Stimulated activated CD4-positive, alpha-beta T cell treated with anti-CD3 and anti-CD28 coated beads, Interleukin-4, amount 100 ng/mL, for 4 hours (primary cell): ENCODE measurements at regions not wholly inside any gene's neighbourhood (a gene's known extent, or its start where the extent isn't known, plus 50 kb on each side); places are given as distances from the start of the nearest gene placed in this dataset.

Experiments used
- DNase-seq, 2 experiments: peaks; one replicate each; pipeline ENCODE4 v3.0.0-alpha.2; 2020

DNA sequence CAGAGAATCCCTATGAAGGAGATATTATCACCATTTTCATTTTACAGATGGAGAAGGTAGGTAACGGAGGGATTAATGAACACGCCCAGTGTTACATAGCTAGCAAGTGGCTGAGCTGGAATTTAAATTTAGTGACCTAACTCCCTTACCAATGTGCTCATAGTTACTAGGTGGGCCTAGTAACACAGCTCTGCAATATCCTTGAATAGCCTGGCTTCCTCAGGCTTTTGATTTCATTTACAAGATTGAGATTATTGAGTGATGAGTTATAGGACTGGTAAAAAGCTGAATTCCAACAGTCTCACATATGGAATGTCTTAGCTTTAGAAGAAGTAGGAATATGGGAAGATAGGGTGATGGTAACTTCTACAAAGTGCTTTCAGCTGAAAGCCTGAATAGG lies 336.3 kb upstream of the KIF2A start:
- no peak for DNase-seq

DNA sequence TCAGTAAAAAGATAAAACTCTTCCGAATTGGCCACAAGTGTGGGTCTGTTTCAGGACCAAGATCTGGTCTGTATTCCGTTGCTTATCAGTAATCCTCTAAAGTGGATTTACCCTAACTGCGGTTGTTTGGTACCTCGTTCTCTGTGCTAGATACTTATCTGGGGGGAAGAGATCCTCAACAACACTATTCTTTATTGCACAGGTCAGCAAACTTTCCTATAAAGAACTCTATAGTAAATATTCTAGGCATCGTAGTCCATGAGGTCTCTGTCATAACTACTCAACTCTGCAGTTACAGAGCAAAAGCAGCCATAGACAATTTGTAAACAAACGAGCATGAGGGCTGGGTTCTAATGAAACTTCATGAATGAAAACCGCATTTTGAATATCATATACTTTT lies 335.8 kb upstream of the KIF2A start:
- DNase-seq: no peak

DNA sequence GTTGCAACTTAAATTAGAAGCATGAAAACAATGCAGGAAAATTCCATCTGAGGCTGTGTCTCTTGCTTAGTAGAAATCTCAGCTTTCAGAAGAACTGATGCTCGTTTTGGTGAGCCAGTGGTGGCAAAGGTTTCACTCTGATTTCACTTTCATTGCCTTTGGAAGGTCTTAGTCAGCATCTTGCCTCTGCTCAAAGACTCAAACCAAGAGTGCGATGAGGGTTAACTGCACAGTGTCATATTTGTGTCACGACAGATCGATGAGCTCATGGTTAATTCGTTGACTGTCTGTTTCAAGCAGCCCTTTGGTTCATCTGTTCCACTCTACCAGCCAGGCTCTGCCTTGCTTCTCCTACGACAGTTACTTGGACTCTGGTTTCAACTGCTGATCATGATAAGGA lies 331.3 kb upstream of the KIF2A start:
- DNase-seq: no peak

DNA sequence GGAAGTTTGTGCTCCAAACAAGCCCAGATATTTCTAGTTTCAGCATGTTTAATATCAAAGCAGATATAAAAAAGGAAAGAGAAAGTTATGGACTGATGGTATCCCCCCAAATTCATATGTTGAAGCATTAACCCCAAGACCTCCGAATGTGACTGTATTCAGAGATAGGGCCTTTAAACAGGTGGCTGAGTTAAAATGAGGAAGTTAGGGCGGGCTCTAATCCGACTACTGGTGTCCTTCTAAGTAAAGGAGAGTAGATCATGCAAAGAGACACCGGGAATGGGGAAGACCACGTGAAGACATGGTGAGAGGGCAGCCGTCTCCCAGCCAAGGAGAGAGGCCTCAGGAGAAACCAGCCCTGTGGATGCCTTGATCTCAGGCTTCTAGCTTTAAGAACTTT lies 324.1 kb upstream of the KIF2A start:
- DNase-seq: no peak

DNA sequence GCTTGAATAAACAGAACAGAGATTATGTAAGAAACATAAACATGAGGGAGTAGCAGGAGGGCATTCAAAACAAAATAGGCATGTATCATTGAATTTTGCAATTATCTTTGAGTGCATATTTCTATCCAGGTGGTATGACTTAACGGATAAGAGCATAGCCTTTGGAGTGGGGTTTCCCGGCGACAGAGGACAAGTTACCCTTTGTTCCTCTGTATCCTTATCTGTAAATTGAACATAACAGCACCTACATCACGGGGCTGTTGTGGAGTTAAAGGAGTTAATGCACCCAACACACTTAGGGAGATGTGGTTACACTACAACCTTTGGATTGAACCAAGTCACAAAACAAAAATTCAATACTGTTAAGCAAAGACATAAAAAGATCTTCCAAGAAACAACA lies 314.6 kb upstream of the KIF2A start:
- no peak for DNase-seq

DNA sequence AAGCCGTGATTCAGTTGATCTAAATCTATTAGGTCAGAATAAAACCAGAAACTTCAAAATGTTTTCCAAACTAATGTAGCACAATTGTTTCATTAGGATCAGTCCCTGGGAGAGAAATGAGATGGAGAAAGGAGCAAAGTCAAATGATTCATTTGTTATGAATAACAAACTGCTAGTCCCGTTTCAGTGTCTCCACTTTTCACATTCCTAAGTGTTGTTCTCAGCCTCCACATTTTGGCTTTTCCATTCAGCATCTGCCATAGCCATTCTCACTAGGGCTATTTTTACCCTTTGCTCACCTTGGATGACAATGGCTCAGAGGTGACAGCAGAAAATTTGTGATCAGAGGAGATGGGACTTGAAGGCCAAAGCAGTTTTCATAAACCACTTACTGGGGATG lies 314.1 kb upstream of the KIF2A start:
- no peak for DNase-seq

DNA sequence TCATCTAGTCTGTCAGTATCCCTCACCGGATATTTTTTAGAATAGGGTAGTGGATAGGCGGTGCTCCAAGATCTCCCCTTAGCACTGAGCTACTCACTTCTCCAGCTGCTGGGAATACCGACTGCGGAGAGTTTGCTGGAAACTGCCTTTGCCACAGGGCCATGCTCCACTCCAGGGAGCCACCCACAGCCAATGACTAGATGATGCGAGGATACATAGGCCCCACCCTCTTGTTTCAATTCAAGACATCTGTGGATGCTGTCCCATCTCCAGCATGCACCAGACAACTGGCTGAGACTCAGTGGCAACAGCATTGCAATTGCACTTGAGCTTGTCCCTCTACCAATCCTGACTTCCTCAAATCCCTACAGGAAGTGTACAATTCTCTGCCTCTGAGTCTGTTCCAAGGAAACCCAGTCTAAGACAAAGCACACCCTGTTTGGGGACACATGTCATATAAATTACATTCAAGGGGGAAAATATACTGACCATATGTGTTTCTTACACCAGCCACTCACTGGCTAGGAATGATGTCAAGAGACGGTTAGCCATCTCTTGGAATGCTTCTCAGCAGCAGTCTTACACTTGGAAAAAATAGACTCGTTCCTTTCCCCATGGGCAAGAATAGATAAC lies 312.6 kb upstream of the KIF2A start:
- DNase-seq: no peak

DNA sequence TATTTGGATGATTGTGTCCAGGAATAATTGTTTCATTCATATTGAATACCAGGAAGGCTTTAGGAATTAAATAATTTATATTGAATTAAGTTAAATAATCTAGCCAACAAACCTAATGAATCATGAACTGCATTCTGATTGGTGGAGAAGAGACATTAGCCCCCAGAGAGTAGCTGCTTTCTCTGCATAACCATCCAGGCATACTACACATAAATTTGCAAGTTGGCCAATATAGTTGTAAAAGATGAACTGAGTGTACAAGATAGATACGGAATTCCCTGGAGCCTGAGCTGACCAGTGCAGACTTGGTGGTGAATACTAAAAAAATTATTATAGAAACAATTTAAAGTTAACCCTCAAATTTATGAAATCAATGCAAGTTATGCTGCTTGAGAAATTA lies 311.8 kb upstream of the KIF2A start:
- no peak for DNase-seq

DNA sequence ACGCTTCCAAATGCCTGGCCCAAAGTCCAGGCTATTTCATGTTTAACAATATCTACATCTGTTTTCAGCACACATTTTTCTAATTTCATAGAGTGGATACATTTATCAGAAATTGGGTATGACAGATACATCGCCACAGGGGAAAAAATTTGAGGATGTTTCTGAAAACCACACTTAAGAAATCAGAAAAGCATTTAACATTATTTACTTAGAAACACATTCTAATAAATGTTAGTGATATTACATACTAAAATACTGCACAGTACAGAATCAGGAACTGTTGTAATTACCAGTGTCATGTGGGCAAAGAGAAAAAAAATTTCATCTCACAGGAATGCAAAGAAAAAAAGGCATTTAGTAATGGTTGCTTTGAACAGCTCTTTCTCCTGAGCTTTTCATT lies 310.5 kb upstream of the KIF2A start:
- DNase-seq: no peak

DNA sequence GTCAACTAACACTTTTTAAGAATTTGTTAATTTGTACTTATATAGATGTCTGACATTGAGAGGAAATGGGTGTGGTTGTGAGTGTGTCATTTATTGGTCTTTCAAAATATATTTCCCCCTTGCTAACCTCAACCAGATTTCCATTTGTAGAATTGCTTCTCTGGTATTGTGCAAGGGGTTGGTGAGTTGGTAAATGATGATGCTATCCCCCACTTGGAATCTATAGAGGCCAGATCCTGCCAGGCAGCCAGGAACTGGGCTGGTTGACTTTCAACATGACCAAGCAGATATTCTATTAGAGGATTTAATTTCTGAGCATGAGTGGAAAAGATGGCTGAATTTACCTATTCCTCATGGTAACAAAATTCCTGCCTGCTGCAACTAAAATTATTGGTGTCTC lies 306.6 kb upstream of the KIF2A start:
- DNase-seq: no peak

DNA sequence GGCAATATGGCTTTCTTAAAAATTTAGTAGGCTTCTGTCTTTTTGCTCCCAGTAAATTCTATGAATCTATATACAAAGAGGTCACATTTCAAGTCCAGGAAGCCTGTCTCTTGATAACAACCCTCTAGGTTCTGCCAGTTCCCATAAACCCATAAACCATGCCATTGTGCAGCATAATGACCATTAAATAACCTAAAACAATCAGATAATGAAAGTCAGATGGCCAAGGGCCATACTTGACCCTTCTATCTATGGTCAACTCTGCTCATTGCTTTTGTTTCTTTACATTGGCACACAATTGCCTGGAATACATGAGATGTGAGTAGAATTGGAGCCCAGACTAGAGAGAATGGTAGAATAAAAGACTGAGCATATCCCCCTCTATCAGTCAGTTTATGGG lies 305.4 kb upstream of the KIF2A start:
- no peak for DNase-seq

DNA sequence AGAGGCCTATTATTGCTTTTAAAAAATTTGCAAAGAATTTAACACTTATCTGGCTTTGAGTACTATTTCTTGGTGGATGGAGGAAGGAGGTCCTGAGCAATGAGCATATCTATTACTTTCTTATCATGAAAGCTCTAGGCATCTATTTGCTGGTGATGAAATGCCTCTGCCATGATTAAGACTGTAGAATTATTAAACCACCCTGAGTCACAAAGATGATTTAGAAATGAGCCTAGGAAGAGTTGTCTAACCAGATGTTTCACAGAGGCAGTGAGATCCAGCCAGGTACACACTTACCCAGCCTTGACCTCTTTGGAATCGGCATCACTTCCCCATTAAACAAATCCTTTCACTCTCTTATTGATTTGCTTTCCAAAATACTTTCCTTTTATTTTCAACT lies 304.4 kb upstream of the KIF2A start:
- DNase-seq: no peak

DNA sequence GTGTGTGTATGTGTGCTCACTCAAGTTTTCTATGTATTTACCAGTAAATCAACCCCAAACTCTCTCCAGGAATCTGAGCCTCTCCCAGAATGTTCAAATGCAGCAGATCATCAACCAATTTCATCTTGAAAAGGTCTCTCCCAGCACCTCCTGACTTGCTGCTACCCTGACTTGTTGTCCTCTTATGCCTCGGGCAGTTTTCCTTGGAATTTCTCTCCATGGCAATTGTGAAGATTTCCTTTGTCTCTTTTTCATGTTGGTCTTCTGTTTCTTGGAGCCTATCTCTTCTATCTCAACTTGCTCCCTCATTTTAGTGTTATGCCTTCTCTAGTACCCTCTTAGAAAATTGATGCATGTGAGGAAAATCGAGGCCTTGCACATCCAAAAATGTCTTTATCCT lies 303.6 kb upstream of the KIF2A start:
- DNase-seq: no peak

DNA sequence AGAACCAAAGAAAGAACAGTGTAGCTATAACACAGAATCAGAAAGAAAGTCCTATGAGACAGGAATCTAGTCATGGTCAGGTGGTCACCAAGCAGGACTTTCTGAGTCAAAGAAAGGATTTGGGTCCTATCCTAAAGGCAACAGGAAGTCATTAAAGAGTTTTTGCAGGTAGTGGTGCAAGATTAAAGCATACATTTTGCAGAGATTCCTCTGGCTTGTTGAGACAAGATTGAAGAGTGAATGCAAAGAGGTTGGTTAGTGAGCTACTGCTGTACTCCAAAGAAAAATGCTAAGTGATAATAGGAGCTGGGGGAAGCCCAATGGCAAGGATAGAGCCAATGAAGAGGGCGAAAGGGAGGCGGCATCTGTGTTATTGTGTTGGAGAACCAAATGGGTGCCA lies 300.5 kb upstream of the KIF2A start:
- no peak for DNase-seq

DNA sequence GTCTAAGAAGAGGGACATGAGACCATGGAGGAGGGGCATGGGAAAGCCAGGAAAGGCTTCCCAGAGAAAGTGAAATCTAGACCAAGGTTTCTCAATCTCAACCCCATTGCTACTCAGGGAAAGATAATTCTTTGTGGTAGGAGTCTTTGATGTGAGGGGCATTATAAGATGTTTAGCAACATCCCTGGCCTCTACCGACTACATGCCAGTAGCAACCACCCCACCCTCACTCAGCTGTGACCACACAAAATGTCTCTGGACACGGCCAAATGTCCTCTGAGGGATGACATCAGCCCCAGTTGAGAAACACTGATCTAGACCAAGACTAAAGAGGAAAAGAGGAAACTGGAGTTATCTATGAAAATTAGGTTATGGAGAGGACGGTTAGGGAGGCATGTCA lies 298.5 kb upstream of the KIF2A start:
- no peak for DNase-seq

DNA sequence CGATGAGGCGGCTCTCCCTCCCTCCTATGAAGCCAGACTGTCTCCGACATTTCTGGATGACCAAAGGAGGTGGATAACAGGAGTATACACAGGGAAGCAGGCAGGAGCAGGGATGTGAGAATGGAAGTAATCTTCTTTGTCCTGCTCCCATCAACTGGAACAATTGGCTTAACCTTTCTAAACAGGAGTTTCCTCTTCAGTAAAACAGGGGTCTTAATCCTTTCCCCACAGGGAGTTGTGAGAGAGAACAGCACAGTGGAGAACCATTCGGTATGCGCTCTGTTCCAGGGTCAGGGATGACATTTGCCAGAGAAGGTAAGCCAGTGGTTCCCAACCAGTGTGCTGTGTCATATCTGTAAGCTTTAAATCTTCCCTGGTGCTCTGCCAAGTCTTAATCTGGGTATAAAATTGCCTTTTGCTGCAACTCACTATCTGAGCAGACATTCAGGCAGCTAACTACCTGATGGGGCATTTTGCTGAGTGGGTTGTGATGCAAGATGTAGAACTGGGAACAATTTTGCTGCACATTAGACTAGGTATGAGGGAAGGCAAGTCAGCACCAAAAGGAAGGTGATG lies 294.8 kb upstream of the KIF2A start:
- DNase-seq: no peak

DNA sequence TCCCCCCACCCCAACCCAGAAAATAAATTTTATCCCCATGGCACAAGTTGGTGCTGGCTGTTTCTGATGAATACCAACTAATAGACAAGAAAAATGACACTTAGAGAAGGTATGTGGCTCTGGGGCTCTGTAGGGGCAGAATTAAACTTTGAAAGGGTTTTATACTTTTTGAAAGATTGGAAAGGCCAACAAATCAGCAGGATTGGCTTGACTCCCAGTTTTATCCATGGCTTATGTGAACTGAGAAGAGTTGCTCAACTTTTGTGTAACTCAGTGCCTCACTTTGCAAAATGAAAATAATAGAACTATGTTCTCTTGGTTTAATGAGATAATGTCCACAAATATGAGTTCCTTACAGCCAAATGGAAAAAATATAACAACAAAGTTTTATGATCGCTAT lies 288.9 kb upstream of the KIF2A start:
- DNase-seq: no peak

DNA sequence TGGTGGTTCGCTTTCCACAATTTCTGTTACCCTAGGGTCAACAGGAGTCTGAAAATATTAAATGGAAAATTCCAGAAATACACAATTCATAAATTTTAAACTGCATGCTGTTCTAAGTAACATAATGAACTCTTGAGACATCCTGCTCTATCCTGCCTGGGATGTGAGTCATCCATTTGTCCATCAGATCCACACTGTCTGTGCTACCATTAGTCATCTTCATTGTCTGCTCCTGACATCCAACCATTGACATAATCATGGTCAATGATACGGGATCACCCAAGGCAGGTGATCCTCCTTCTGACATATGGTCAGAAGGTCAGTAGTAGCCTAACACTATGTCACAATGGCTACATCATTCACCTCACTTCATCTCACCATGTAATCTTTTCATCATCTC lies 276.7 kb upstream of the KIF2A start:
- DNase-seq: no peak

DNA sequence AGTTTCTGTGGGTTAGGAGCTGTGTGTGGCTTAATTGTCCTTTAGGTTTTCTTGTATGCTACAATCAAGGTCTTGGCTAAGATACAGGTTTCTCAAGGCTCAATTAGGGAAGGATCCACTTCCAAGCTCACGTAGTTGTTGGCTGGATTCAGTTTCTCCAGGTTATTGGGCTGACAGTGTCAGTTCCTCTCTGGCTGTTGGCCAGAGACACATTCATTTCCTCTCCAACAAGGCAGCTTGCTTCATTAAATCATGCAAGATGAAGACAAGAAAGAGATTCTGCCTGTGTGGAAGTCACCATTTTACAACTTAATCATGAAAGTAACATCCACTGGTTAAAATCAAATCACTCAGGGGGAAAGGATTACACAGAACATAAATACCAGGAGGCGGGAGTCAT lies 275.7 kb upstream of the KIF2A start:
- DNase-seq: no peak

DNA sequence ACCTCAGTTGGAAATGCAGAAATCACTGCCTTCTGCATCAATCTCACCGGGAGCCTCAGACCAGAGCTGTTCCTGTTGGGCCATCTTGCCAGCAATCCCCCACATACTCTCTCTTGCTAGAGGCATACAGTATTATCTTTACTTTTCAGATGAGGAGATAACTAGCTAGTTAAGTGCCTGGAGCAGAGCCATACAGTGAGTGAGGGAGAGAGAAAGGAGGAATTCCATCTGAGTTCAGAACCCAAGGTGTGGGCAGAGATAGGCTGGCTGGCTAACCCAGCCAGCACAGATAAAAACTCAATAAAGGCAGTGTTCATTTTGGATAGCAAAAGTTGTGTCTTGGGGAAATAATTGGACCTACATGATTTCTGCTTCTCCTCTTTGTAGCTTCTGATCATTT lies 268.0 kb upstream of the KIF2A start:
- DNase-seq: no peak

DNA sequence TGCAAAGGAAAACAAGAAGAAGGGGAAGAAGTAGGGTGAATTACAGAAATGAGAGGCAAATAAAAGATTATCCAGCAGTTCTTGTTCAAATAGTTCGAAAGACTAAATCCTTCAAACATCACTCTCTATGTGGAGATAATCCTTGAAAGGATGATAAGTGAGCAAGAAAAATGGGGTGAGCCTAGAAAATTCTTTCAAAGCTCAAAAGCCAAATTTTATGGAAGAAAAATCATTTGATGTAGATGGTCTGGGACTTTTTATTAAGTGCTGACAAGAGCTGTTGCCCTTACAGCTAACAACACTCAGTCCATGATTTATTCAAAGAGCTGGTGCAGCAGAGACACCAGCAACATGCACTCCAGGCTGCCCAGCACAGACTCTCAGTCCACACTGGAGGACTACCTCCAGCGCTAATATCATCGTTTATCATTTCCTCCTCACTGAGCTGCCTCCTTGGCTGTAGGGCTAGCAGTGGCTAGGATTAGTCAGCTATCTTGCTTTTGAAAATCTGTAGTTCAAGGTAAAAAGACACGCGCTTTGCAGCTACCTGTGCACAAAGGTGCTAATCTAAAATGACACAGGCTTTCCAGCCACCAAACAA lies 264.8 kb upstream of the KIF2A start:
- DNase-seq: no peak

DNA sequence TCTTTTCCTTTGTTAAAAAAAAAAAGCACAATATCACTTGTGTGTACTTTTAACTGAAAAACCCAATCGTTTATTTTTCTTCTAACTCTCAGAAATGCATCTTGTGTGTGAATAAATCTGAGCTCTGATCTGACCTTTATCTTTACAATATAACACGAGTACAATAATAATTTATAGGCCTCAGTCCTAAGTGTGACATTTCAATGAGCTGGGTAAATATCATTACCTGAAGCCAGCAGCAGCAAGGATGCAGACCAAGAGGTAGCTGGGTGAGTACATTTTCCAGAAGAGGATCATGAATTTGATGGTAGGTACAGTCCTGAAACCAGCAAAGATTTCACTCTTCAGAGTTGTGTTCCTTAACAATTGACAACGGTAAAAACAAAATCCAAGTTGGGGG lies 264.0 kb upstream of the KIF2A start:
- no peak for DNase-seq

DNA sequence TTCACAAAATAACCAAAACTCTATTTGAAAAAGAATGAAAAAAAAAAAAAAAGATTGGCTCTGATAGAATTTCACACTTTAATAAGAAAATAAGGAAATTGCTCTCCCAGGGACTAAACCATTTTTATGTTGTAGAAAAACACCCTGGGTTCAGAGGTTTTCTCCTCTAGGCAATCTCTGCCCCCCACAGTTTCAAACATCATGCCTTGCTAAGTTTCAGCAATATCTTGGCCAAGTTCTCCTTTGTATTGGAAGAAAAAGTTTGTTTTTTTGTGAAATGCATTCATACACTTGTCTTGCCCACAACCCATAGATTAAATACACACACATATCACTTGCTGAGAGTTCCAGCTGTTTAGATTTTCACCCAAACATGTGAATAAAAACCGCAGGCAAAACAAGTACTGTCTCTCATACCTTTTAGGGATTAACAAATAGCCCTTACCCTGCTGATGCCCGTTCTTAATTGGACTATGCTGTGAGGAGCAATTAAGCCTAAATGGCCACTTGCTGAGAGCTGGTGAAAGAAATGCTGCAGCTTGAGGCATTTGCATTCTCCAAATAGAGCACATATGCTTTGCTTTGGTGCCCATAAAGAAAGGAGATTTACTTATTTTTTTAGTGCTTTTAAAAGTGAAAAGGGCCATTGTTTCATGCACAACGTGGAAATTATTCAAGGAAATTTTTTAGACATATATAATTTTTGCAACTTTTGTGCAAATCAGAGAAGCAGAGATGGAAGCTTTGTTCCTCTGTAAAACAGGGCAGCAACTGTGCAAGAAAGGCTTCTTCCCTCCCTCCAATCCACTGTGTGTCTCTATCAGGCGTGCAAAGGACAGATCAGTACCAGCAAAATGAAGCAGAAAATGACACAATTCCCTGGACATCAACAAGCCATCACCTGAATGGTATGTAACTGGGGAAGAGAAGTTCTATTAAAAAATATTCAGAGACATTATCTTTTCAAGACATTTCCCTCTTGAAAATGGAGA lies 262.4 kb upstream of the KIF2A start:
- DNase-seq: no peak

DNA sequence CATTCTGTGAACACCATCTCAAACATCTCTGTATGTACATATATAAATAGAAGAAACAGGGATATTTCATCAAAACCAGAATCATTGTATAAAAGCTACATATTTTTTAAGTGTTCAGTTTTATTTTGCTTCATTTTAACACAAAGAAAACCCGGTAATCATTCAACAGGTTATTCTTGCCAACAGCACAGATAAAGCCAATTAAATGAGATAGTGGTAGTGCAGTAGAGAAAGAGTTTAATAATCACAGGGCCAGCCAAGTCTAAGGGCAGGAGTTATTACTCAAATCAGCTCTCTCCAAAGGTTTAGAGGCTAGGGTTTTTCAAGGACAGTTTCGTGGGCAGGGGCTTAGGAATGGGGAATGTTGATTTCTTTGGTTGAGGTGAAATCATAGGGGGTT lies 261.0 kb upstream of the KIF2A start:
- no peak for DNase-seq
